ENCODE measurements at regions not wholly inside any gene's neighbourhood (a gene's known extent, or its start where the extent isn't known, plus 50 kb on each side); places are given as distances from the start of the nearest gene placed in this dataset.

DNA sequence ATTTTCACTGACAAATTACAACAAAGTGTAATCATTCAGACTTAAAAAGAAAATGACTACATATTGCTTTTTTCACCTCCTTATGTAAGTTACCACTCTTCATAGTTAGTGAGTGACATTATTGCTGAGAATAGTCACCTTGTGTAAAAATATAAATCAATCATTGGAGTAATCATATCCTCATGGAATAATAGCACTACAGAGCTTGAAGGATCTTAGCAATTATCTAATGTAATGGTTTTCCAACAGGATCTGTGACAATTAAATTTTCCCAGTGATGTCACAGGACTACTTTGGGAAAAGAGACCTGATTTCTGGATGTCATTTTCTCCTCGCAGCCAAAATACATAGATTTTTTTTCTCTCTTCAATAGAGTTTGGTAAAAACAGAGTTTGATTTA, 833.0 kb upstream of the PCDH9 start:
- Mint-ChIP-seq H3K4me1 (no peaks in the 10 kb centered on the region), H3K27ac (no peak overlapping the region), H3K4me3 (no peak overlapping the region), H3K27me3 (ENCODE audit: low read depth, poor library complexity) (no peaks in the 10 kb centered on the region), H3K36me3 (ENCODE audit: low read depth) (no peaks in the 10 kb centered on the region), H3K9me3 (no peaks in the 10 kb centered on the region)
- no peak for DNase-seq
- TF ChIP-seq, protein P1, sequence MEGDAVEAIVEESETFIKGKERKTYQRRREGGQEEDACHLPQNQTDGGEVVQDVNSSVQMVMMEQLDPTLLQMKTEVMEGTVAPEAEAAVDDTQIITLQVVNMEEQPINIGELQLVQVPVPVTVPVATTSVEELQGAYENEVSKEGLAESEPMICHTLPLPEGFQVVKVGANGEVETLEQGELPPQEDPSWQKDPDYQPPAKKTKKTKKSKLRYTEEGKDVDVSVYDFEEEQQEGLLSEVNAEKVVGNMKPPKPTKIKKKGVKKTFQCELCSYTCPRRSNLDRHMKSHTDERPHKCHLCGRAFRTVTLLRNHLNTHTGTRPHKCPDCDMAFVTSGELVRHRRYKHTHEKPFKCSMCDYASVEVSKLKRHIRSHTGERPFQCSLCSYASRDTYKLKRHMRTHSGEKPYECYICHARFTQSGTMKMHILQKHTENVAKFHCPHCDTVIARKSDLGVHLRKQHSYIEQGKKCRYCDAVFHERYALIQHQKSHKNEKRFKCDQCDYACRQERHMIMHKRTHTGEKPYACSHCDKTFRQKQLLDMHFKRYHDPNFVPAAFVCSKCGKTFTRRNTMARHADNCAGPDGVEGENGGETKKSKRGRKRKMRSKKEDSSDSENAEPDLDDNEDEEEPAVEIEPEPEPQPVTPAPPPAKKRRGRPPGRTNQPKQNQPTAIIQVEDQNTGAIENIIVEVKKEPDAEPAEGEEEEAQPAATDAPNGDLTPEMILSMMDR (IDR thresholded peaks at IDR 0.05): no peak

DNA sequence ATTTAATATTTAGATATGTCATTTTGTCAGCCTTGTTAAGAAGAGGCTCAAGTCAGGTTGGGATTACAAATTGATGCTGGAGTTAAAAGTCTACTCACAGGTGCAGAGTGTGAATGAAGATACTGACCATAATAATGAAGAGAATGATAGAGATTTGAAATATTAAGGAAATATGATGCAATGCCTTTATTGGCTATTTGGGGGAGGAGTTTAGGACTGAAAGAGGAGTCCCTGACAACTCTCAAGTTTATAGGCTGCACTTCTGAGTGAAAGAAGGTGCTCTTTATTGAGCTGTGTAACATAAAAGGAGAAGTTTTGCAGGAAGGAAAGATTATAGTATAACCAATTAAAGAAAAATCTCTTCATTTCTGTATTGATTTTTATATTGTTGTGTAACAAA, 827.7 kb upstream of the PCDH9 start:
- H3K27ac Mint-ChIP-seq: no peak overlapping the region
- H3K4me3 Mint-ChIP-seq: no peak overlapping the region
- no peaks in the 10 kb centered on the region for H3K4me1 Mint-ChIP-seq
- no peaks in the 10 kb centered on the region for H3K27me3 Mint-ChIP-seq (ENCODE audit: low read depth, poor library complexity)
- no peaks in the 10 kb centered on the region for H3K36me3 Mint-ChIP-seq (ENCODE audit: low read depth)
- TF ChIP-seq, protein P1 (IDR thresholded peaks at IDR 0.05): no peak
- peaks cover 11% of the 10 kb centered on the region for H3K9me3 Mint-ChIP-seq
- no peak for DNase-seq

DNA sequence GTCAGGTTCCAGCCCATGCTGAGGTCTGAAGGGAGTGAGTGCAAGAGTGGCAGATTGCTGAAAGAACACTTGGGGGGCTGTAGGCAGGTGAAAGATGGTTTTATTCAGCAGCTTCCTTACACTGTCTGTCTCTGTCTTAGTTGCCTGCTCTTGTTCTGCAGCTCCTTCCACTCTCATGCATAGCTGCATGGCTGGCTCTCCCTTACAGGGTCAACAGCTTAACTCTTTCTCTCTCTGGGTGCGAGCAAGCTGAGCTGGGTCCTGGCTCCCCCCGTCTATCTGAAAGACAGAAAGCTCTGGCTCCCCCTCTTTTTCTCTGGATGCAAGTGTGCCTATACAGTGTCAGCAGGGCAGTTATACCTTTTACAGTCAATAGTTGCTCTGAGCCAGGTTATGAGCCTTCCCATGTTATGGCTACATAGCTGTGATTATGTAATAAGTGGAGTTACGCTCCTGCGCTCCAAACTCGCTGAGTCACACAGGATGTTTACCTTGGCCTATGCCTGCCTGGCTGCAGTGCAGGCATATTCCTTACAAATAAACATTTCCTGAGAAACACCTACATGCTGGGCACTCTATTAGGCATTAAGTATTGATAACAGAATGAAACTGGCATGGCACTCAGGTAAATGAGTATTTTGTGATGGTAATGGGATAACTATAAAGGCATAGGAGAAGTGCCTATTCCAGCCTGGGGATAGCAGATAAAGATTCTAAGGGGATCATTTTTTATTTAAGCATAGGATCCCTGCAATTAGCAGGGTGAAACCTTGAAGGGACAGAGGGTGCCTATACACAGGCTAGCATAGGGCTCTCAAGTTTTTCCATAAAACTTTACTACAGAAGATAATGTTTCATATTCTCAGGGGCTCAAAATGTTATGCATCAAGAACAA, 826.9 kb upstream of the PCDH9 start:
- H3K36me3 Mint-ChIP-seq (ENCODE audit: low read depth): no peaks in the 10 kb centered on the region
- no peaks in the 10 kb centered on the region for H3K27me3 Mint-ChIP-seq (ENCODE audit: low read depth, poor library complexity)
- DNase-seq: no peak

GRCh38 chr13:68051910-68052309, 821.8 kb upstream of the PCDH9 start:
- no peak overlapping the region for H3K27ac Mint-ChIP-seq
- H3K36me3 Mint-ChIP-seq (ENCODE audit: low read depth): no peaks in the 10 kb centered on the region
- H3K4me1 Mint-ChIP-seq: no peaks in the 10 kb centered on the region
- TF ChIP-seq, protein P1 (IDR thresholded peaks at IDR 0.05): no peak
- peaks cover 6% of the 10 kb centered on the region for H3K9me3 Mint-ChIP-seq
- H3K27me3 Mint-ChIP-seq (ENCODE audit: low read depth, poor library complexity): no peaks in the 10 kb centered on the region
- no peak overlapping the region for H3K4me3 Mint-ChIP-seq
- DNase-seq: no peak

More for the DNA sequence above, 826.9 kb upstream of the PCDH9 start:
- TF ChIP-seq, protein P1 (IDR thresholded peaks at IDR 0.05): no peak
- Mint-ChIP-seq H3K4me1 (no peaks in the 10 kb centered on the region), H3K9me3 (peaks cover 11% of the 10 kb centered on the region), H3K4me3 (no peak overlapping the region), H3K27ac (no peak overlapping the region)

- DNase-seq: no peak
- H3K9me3 Mint-ChIP-seq: no peaks in the 10 kb centered on the region
- H3K4me3 Mint-ChIP-seq: no peak overlapping the region
- H3K4me1 Mint-ChIP-seq: no peaks in the 10 kb centered on the region
- TF ChIP-seq, protein P1 (IDR thresholded peaks at IDR 0.05): no peak
- H3K27me3 Mint-ChIP-seq (ENCODE audit: low read depth, poor library complexity): no peaks in the 10 kb centered on the region
- H3K36me3 Mint-ChIP-seq (ENCODE audit: low read depth): no peaks in the 10 kb centered on the region
- H3K27ac Mint-ChIP-seq: no peak overlapping the region
Observed at GRCh38 chr13:68050761-68051160, 820.6 kb upstream of the PCDH9 start.

Data from nephron progenitor cell (in vitro differentiated cells).